NCI-H774 (cell line): ENCODE measurements at regions not wholly inside any gene's neighbourhood (a gene's known extent, or its start where the extent isn't known, plus 50 kb on each side); places are given as distances from the start of the nearest gene placed in this dataset.

Source experiments
- DNase-seq: peaks from one replicate; lab custom pipeline; 2025; lab: John Stamatoyannopoulos, UW

GRCh38 chr1:175826705-175827104, 83.3 kb upstream of the TNR start:
- DNase-seq: no peak

- DNase-seq: no peak
These were observed 80.7 kb upstream of the TNR start for GRCh38 chr1:175824079-175824478.

GRCh38 chr1:175823406-175823805, 80.0 kb upstream of the TNR start:
- DNase-seq: no peak

GRCh38 chr1:175822580-175822979, 79.2 kb upstream of the TNR start:
- DNase-seq: no peak

GRCh38 chr1:175820456-175821025, 77.1 kb upstream of the TNR start:
- no peak for DNase-seq

GRCh38 chr1:175818929-175819328, 75.5 kb upstream of the TNR start:
- DNase-seq: no peak

- DNase-seq: no peak
These were observed 74.0 kb upstream of the TNR start for GRCh38 chr1:175817445-175817844.

GRCh38 chr1:175814885-175815284, 71.5 kb upstream of the TNR start:
- DNase-seq: no peak

GRCh38 chr1:175812936-175813335, 69.5 kb upstream of the TNR start:
- DNase-seq: no peak

GRCh38 chr1:175810305-175810704, 66.9 kb upstream of the TNR start:
- DNase-seq: no peak

GRCh38 chr1:175808999-175809398, 65.6 kb upstream of the TNR start:
- no peak for DNase-seq

- DNase-seq: no peak
These were observed 65.2 kb upstream of the TNR start for GRCh38 chr1:175808573-175808972.

- no peak for DNase-seq
These were observed 61.2 kb upstream of the TNR start for GRCh38 chr1:175804561-175804960.

- no peak for DNase-seq
These were observed 60.0 kb upstream of the TNR start for GRCh38 chr1:175803413-175803812.

GRCh38 chr1:175802407-175803123, 59.2 kb upstream of the TNR start:
- DNase-seq: no peak

- no peak for DNase-seq
These were observed 58.6 kb upstream of the TNR start for GRCh38 chr1:175801979-175802378.

GRCh38 chr1:175797576-175797975, 54.2 kb upstream of the TNR start:
- DNase-seq: no peak

GRCh38 chr1:175794586-175794985, 51.2 kb upstream of the TNR start:
- no peak for DNase-seq

GRCh38 chr1:175793617-175794016, 50.2 kb upstream of the TNR start:
- no peak for DNase-seq
